ENCODE measurements at regions not wholly inside any gene's neighbourhood (a gene's known extent, or its start where the extent isn't known, plus 50 kb on each side); places are given as distances from the start of the nearest gene placed in this dataset.

GRCh38 chr3:83895892-83896291 lies 1062.9 kb upstream of the CADM2 start:
- no peak for DNase-seq (ENCODE audit: low read depth)

- DNase-seq (ENCODE audit: low read depth), result no peak
These were observed 1055.8 kb upstream of the CADM2 start for GRCh38 chr3:83902787-83903533.

- DNase-seq (ENCODE audit: low read depth), result no peak
These were observed 1045.4 kb upstream of the CADM2 start for GRCh38 chr3:83913381-83913780.

- DNase-seq (ENCODE audit: low read depth), result no peak
These were observed 1032.5 kb upstream of the CADM2 start for GRCh38 chr3:83926291-83926690.

- DNase-seq (ENCODE audit: low read depth), result no peak
These were observed 1030.4 kb upstream of the CADM2 start for GRCh38 chr3:83928391-83928790.

- peak; percentile 1 for DNase-seq (ENCODE audit: low read depth)
These were observed 1029.9 kb upstream of the CADM2 start for GRCh38 chr3:83928903-83929302.

GRCh38 chr3:83934192-83935021 lies 1024.4 kb upstream of the CADM2 start:
- no peak for DNase-seq (ENCODE audit: low read depth)

- no peak for DNase-seq (ENCODE audit: low read depth)
These were observed 1020.3 kb upstream of the CADM2 start for GRCh38 chr3:83938491-83938890.

- no peak for DNase-seq (ENCODE audit: low read depth)
These were observed 1016.6 kb upstream of the CADM2 start for GRCh38 chr3:83941990-83942745.

GRCh38 chr3:83946049-83946448 lies 1012.7 kb upstream of the CADM2 start:
- no peak for DNase-seq (ENCODE audit: low read depth)

GRCh38 chr3:83946554-83946953 lies 1012.2 kb upstream of the CADM2 start:
- no peak for DNase-seq (ENCODE audit: low read depth)

- no peak for DNase-seq (ENCODE audit: low read depth)
These were observed 1010.0 kb upstream of the CADM2 start for GRCh38 chr3:83948771-83949170.

GRCh38 chr3:83953417-83954089 lies 1005.2 kb upstream of the CADM2 start:
- DNase-seq (ENCODE audit: low read depth), result no peak

GRCh38 chr3:83956431-83956830 lies 1002.4 kb upstream of the CADM2 start:
- no peak for DNase-seq (ENCODE audit: low read depth)

- no peak for DNase-seq (ENCODE audit: low read depth)
These were observed 990.4 kb upstream of the CADM2 start for GRCh38 chr3:83968356-83968755.

GRCh38 chr3:83971666-83972065 lies 987.1 kb upstream of the CADM2 start:
- DNase-seq (ENCODE audit: low read depth), result no peak

GRCh38 chr3:84008623-84009022 lies 950.2 kb upstream of the CADM2 start:
- DNase-seq (ENCODE audit: low read depth), result no peak

GRCh38 chr3:84023842-84024241 lies 934.9 kb upstream of the CADM2 start:
- DNase-seq (ENCODE audit: low read depth), result no peak

GRCh38 chr3:84039099-84039498 lies 919.7 kb upstream of the CADM2 start:
- DNase-seq (ENCODE audit: low read depth), result no peak

GRCh38 chr3:84042399-84043106 lies 916.2 kb upstream of the CADM2 start:
- no peak for DNase-seq (ENCODE audit: low read depth)

- no peak for DNase-seq (ENCODE audit: low read depth)
These were observed 891.9 kb upstream of the CADM2 start for GRCh38 chr3:84066915-84067314.
